ENCODE measurements at regions not wholly inside any gene's neighbourhood (a gene's known extent, or its start where the extent isn't known, plus 50 kb on each side); places are given as distances from the start of the nearest gene placed in this dataset.

GRCh38 chr5:125581311-125581710 lies 834.9 kb upstream of the ZNF608 start:
- TF ChIP-seq CBX8 (IDR thresholded peaks at IDR 0.05), result no peak
- ChIA-PET POLR2A (no interaction called here), CTCF (no interaction called here)
- ATAC-seq (no peak), FAIRE-seq (no peak), DNase-seq (ENCODE audit: low read depth in 1 of 2, low spot score in 1 of 2) (no peak)
- H3K4me3 ChIP-seq, result no peak overlapping the region
- H3K9me3 ChIP-seq, result no peaks in the 10 kb centered on the region
- no peaks in the 10 kb centered on the region for H3K4me1 ChIP-seq
- no peak overlapping the region for H3K4me2 ChIP-seq
- H3K27ac ChIP-seq, result no peak overlapping the region

GRCh38 chr5:125582352-125582751 lies 835.9 kb upstream of the ZNF608 start:
- POLR2A ChIA-PET, result no interaction called here
- no peak for TF ChIP-seq TFCP2L1 (CRISPR knock-in tag; IDR thresholded peaks at IDR 0.05)
- no peak for TF ChIP-seq POLR2A (IDR thresholded peaks at IDR 0.05; ENCODE audit: low read length)
- no peak for TF ChIP-seq HOXB13 (CRISPR knock-in tag; IDR thresholded peaks at IDR 0.05; ENCODE audit: low read depth)
- ATAC-seq, result no peak
- H3K4me2 ChIP-seq, result no peak overlapping the region
- 26% methylated on average over 1 of the region's 1 CpG for WGBS (ENCODE audit: missing lambda C conversion rate)
- H3K4me3 ChIP-seq, result no peak overlapping the region
- no peak for FAIRE-seq
- H3K9me3 ChIP-seq, result no peaks in the 10 kb centered on the region
- H3K4me1 ChIP-seq, result no peaks in the 10 kb centered on the region
- CTCF ChIA-PET, result no interaction called here
- DNase-seq (ENCODE audit: low read depth in 1 of 2, low spot score in 1 of 2), result no peak
- no peak overlapping the region for H3K27ac ChIP-seq

GRCh38 chr5:125583321-125584139 lies 837.1 kb upstream of the ZNF608 start:
- Histone ChIP-seq H3K27ac (no peak overlapping the region), H3K4me2 (no peak overlapping the region), H3K4me3 (no peak overlapping the region), H3K9me3 (no peaks in the 10 kb centered on the region), H3K4me1 (no peaks in the 10 kb centered on the region)
- ATAC-seq, result no peak
- TF ChIP-seq RCOR1 (IDR thresholded peaks at IDR 0.05; ENCODE audit: low read depth, low read length) (no peak), GATA3 (IDR thresholded peaks at IDR 0.05; ENCODE audit: borderline replicate concordance) (no peak), ZC3H11A (IDR thresholded peaks at IDR 0.05) (no peak), TP53 (CRISPR knock-in tag; IDR thresholded peaks at IDR 0.05) (no peak), MAZ (IDR thresholded peaks at IDR 0.05; ENCODE audit: borderline replicate concordance, low read depth, low read length) (no peak), CBX2 (IDR thresholded peaks at IDR 0.05; ENCODE audit: borderline replicate concordance, low read depth) (no peak), PHF8 (IDR thresholded peaks at IDR 0.05; ENCODE audit: borderline replicate concordance, low read depth) (no peak), CHD2 (IDR thresholded peaks at IDR 0.05; ENCODE audit: low read length, partially characterized antibody) (no peak)
- DNase-seq (ENCODE audit: low read depth in 1 of 2, low spot score in 1 of 2), result no peak
- CTCF ChIA-PET, result no interaction called here
- peak; percentile 61 for FAIRE-seq
- 51% methylated on average over 11 of the region's 11 CpGs for WGBS (ENCODE audit: missing lambda C conversion rate)
- POLR2A ChIA-PET, result no interaction called here

- ATAC-seq (no peak), DNase-seq (ENCODE audit: low read depth in 1 of 2, low spot score in 1 of 2) (no peak), FAIRE-seq (no peak)
- ChIA-PET POLR2A (no interaction called here), CTCF (no interaction called here)
- H3K27ac ChIP-seq, result no peak overlapping the region
- 36% methylated on average over 3 of the region's 3 CpGs for WGBS (ENCODE audit: missing lambda C conversion rate)
- no peaks in the 10 kb centered on the region for H3K4me1 ChIP-seq
- no peak overlapping the region for H3K4me3 ChIP-seq
- no peak for TF ChIP-seq EHF (CRISPR knock-in tag; IDR thresholded peaks at IDR 0.05)
- no peaks in the 10 kb centered on the region for H3K9me3 ChIP-seq
- no peak overlapping the region for H3K4me2 ChIP-seq
Measured at GRCh38 chr5:125584140-125584520, 837.7 kb upstream of the ZNF608 start.

- TF ChIP-seq CTCF (IDR thresholded peaks at IDR 0.05) (no peak), HMGXB4 (CRISPR knock-in tag; IDR thresholded peaks at IDR 0.05; ENCODE audit: borderline replicate concordance) (no peak), HEYL (CRISPR knock-in tag; IDR thresholded peaks at IDR 0.05) (no peak)
- Histone ChIP-seq H3K4me1 (no peaks in the 10 kb centered on the region), H3K9me3 (no peaks in the 10 kb centered on the region), H3K27ac (no peak overlapping the region), H3K4me3 (no peak overlapping the region), H3K4me2 (no peak overlapping the region)
- ATAC-seq (no peak), DNase-seq (ENCODE audit: low read depth in 1 of 2, low spot score in 1 of 2) (no peak), FAIRE-seq (no peak)
- POLR2A ChIA-PET, result no interaction called here
- 57% methylated on average over 1 of the region's 1 CpG for WGBS (ENCODE audit: missing lambda C conversion rate)
- CTCF ChIA-PET, result no interaction called here
Measured at GRCh38 chr5:125587631-125588030, 835.6 kb upstream of the GRAMD2B start.
